GM18519 (cell line): ENCODE measurements at regions not wholly inside any gene's neighbourhood (a gene's known extent, or its start where the extent isn't known, plus 50 kb on each side); places are given as distances from the start of the nearest gene placed in this dataset.
"Not testable (repeated sequence)": the region's sequence is repeated elsewhere in the genome, so short reads cannot be mapped to it uniquely, and the experiment has no call there.

ENCODE experiments used
- ATAC-seq: cut with Tn5 transposase; IDR thresholded peaks from one replicate; pipeline ENCODE4 v1.9.1; 2021; ENCODE audit warnings: mild to moderate bottlenecking, moderate library complexity; ENCODE audit not compliant: unreplicated experiment, low FRiP score

DNA sequence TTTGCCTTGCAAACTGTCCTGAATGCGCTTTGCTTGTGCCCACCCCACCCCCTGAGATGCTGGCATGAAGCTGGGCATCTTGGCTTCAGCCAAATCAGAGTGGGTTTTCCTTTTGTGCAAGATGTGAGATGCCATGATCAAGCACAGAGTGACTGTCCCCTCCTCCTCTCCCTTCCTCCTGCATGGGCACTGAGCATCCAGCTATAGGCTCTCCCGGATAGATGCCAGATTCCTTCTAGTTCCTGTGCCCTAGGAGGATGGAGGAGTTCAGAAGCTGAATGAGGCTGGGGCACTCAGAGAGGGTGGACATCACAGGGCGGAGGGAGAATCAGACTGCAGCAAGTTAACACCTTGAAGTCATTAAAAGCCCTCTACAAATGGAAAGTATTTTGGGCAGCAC is 384.1 kb upstream of the CCL2 start:
- no peak for ATAC-seq

DNA sequence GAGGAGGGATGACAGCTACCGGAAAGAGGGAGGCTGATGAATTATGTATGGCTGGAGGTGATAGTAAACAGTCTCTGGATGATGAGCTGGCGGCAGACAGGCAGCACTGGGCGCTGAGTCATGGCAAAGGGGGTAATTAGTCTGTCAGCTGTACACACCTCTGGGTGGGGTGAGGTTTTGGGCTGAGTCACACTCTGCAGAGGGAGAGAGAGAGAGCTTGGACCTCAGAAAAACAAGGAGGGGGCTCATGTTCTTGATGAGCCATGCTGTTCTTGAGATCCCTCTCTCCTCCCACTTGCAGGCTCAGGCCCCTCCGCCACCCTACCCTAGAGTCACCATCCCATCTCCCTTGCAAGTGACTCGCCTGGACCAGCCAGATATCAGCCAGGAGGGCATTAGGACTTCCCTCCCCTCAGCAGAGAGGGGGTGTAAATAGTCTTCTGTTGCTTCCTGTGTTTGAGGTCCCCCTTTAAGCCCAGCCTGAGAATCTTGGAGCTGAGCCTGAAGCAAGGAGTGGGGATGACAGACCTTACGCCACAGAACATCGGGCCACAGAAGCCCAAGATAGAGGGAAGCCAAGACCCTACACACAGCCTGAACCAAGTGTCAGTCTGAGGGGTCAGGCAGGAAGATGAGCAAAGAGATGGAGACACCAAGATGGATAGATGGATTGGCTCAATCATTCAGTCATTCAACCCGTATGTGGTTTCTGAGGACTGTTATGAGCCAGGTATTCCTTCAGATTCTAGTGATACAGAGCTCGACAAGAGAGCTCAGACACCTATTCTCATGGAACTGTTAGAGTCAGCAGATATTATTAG is 383.2 kb upstream of the CCL2 start:
- no peak for ATAC-seq

DNA sequence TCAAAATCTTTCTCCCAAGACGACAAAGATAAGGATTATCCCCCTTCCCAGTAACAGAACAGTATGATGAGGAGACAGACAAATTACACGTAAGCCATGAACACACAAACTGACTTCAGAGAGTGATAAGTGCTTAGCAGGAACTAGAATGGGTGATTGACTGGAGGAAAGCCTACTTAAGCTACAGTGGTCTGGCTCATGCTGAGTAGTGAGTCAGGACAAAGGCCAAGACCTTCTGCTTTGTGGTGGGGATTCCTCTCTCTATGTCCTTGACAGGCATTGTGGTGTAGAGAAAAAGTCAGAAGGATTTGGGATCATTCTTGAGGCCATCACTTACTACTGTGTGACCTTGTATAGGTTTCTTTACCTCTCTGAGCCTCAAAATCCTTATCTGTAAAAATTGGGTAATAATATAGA is 381.9 kb upstream of the CCL2 start:
- no peak for ATAC-seq

DNA sequence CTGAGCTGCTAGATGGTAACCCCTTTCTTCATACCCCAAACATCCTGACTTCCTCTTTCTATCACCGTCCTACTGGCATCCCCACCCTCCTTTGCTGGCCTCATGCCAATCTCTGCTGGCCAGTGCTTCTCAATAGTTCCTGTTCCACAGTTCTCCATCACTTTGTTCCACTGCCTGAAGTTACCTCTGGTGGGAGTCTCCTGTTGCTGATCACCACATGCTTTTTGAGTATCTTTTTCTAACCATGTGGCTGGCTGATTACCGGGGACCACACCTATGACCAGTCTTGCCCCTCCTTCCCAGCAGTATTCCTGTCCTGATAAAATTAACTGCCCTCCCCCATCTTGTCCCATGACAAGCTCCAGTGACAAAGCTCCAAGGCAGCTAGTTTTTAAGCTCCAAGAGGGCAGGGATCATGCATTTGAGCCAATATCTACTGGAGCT is 380.4 kb upstream of the CCL2 start:
- no peak for ATAC-seq

DNA sequence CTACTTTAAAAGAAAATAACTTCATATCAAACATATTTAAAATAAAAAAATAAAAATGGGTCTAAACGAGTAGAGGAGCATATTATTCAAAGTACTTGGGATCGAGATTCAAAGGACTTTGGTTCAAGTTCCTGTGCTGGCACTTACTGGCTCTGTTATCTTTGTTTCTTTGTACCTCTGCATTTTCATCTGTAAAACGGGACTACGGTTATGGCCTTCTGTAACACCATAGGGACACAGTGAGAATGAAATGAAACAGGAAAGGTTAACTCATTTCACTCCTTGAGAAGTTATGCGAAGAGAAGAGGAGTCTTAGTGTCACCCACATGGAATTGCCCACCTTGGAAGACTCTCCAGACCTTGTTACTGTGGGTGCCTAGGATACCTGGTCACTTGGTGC is 379.1 kb upstream of the CCL2 start:
- no peak for ATAC-seq

DNA sequence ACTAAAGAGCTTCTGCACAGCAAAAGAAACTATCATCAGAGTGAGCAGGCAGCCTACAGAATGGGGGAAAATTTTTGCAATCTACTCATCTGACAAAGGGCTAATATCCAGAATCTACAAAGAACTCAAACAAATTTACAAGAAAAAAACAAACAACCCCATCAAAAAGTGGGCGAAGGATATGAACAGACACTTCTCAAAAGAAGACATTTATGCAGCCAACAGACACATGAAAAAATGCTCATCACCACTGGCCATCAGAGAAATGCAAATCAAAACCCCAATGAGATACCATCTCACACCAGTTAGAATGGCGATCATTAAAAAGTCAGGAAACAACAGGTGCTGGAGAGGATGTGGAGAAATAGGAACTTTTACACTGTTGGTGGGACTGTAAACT is 372.8 kb upstream of the CCL2 start:
- not testable (repeated sequence) for ATAC-seq

DNA sequence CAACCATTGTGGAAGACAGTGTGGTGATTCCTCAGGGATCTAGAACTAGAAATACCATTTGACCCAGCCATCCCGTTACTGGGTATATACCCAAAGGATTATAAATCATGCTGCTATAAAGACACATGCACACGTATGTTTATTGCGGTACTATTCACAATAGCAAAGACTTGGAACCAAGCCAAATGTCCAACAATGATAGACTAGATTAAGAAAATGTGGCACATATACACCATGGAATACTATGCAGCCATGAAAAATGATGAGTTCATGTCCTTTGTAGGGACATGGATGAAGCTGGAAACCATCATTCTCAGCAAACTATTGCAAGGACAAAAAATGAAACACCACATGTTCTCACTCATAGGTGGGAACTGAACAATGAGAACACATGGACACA is 372.4 kb upstream of the CCL2 start:
- not testable (repeated sequence) for ATAC-seq

DNA sequence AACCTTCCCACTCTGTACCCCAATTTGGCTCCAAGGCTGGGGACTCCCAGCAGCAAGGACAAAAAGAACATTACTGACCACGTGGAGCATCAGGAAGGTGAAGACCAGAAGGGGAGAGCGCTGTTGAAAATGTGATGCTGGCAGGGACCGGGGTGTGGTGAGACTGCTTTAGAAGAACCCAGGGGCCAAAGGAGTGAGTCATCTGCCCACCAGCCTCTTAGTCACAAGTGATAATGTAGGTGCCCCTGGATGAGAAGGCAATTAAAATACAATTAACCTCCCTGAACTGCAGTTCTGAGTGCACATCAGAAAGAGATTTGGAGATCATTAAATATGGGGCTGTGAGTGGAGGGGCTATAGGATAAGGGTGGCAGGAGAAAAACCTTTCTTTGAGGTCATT is 366.6 kb upstream of the CCL2 start:
- ATAC-seq = no peak

DNA sequence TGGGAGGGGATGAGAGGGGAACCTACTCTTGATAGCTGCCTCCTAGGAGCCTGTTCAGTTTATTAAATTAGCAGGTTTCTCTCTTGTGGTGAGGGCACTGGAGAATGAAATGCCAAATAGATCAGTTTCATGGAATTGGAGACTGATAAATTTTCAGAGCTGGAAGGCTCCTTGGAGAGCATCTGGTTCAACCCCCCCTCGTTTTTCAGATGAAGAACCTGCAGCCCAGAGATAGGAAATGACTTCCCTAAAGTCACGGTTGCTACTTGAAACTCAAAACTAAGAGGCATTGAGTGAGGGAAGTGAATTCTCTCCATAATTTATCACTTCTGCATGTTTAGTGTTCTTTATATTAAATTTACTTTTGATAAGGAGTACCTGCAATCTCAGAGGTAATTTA is 366.0 kb upstream of the CCL2 start:
- no peak for ATAC-seq

DNA sequence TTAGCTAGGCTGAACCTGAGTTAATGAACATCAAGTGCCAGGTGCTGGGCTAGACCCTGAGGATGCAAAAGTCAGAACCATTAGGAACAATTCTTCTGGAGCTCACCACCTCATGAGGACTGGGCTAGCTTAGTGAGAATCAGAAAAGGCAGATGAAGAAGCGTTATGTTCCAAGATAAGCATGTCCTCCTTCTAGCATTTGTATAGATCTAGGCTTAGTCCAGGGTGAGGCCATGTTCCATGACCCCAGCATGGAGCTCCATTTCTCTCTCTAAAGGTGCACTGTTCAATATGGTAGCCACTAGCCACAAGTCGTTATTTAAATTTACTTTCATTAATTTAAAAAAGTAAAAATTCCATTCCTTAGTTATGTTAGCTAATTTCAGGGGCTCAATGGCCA is 365.3 kb upstream of the CCL2 start:
- ATAC-seq = no peak

DNA sequence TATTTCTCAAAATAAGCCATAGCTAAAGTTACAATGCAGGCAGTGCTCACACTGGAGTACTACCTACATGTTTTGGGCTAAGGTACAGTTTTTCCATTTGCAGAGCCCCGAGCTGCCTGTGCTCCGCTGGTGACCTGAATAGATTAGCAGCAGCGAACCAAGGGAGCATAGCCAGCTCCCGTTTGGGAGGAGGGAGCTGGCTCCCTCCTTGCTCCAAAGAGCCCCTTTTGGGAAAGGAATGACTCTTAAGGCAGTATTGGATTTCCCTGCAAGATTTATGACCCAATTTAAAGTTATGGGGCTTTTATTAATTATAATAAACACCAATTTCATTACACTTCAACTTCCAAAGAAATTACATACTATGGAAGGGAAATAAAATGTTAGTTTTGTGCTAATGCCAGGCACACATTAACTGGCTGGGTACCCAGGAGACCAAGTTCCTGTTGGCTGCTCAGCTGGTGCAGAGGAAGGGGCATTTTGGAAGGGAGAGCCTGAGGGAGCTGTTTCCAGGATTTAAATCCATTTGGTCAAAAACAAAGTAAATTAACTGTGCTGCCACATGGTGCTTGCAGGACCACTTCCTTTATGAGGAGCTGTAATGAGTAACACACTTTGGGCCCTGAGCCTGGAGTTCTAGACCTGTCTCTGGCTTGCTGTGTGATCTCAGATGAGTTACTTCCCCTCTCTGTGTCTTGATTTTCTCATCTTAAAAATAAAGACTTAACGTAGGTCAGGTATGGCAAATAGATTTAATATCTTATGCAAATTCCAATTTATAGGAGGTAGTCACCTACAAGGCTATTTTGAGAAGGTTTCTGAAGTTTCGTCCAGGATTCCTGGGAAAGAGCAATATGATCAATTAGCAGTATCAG is 362.1 kb upstream of the CCL2 start:
- ATAC-seq = no peak

DNA sequence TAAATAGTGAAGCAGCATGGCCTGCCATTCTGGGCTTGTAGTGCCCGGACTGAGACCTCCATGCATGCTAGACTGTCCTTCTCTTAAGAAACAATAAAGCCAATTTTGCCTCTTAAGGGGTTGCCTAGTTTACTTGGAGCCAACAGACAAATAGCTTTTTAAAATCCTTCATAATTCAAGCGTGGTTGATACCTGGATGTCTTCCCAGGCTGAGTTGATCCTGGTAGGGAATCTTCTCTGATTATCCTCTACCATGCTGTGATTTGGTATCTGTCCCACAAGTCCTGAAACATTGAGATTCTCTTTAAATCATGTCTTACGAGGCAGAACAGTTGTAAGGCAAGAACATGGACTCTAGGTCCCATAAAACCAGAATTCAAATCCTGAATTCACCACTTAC is 359.6 kb upstream of the CCL2 start:
- no peak for ATAC-seq

DNA sequence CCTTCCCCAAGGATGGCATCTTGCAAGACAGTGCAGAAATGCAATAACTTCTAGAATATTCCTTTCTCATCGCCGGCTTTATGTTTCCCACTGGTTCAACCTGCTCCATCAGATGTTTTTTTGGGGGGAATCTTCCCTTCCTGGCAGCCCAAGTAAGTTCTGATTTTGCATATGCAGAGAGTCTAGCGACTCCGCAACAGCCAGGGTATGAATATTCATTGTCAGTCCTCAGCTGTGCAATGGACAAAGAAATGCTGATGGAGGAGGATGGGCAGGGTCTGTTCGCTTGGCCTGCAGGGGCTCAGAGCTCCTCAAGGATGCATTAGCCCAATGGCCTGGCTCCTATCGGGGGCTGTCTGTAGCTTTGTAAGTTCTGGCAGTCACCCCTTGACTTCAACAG is 358.8 kb upstream of the CCL2 start:
- ATAC-seq = no peak

DNA sequence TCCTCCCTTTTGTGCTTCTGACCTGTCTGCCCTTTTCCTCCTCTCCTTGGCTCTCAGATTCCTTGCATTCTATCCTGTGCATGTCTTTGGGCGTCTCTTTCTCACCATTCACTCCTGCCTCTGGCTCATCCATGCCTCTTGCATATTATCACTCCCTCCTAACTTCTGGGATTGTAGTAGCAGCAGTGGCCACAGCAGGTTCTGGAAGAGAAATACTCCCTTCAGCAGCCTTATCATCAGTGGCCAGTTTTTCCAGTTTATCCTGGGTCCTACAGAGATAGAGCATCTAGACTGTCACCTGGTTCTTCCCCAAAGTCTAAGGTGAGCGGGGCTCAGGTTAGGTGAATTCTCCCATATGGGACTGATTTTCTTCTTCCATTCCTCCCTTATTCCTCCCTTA is 354.0 kb upstream of the CCL2 start:
- ATAC-seq = no peak

DNA sequence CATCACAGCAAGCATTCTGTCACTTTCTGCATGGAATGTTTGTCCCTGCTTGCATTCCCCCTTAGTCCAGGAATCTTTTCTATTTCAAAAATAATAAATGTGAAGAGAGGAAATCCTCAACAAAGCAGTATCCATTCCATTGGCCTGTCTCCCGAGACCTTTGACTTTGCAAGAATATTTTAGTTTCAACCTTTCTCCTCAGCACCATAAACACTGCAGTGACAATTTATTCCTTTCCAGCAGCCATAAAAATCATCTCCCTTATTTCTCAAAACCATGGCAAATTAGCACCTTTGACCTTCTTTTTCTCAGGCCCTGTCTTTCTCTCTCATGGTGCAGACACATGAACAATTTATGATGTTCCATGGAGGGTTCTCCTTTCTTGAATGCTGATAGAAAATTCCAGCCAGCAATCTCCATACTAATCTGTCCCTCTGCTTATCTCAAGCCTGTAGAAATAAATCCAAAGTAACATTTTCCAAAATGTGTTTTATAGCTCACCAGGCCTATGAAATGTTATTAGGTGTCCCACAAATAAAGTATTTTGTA is 352.1 kb upstream of the CCL2 start:
- ATAC-seq = no peak

DNA sequence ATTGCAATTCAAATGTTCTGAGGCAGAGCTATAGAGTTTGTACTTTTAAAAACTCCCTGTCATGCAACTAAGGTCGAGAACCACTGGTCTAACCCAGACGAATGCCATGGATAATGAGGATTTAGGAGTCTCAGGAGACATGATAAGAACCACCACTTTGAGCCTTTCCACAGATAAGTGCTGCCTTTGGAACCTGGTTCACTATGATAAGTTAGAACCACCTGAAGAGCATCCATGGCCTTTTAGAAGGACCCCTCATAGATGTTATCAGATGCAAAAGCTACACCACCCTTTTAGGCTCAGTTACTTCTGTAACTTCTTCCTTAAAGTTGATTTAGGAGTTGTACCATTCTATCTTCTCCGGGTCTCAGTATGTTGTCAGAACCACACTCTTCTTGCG is 350.6 kb upstream of the CCL2 start:
- no peak for ATAC-seq

DNA sequence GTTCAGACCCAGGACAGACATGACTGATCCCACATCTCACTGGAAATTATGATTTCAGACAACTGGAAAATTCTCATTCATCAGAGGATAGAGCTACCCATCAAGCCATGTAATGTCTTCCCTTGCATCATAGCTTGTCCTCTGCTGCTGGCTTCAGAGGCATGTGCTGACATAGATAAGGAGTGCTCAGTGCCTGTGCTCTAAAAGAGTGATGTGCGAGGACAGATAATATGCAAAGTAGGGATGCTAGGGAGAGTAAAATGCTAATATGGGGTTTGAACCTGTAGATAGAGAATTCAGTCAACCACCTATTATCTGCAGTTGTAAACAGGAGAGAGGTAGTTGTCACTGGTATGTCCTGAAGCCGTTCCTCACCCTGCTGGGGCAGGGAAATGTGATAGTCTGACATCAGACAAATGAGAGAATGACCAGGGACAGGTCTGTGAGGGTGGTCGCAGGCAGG is 349.7 kb upstream of the CCL2 start:
- ATAC-seq = no peak

DNA sequence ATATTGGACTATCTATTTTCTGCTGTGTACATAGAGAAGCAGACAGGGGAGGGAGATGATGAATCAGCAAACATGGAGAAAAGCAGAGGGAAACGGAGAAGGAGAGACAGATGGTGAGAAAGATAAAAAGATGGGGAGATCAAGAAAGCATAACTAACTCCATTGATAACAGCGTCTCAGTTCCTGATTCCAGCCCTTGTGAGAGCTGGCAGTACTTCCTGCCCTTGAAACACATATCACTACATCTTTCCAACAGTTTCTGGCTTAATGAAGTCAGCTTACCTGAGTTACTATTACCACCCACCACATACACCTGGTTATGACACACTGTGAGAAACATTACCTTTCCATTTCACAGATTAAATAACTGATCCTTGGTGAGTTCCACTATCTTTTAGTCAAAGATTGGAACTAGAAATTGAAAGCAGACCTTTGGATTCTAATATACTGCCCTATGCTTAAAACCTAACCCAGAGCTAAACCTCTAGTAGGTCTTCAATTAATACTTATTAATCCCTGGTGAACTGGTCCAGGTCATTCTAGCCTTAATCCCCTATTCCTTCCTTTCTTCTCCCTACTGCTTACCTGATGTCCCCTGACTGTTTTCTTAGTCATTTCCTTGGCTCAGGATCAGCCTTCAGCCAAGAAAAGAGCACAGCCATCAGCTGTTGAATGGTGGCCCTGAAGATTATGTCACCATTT is 346.6 kb upstream of the CCL2 start:
- ATAC-seq = no peak

DNA sequence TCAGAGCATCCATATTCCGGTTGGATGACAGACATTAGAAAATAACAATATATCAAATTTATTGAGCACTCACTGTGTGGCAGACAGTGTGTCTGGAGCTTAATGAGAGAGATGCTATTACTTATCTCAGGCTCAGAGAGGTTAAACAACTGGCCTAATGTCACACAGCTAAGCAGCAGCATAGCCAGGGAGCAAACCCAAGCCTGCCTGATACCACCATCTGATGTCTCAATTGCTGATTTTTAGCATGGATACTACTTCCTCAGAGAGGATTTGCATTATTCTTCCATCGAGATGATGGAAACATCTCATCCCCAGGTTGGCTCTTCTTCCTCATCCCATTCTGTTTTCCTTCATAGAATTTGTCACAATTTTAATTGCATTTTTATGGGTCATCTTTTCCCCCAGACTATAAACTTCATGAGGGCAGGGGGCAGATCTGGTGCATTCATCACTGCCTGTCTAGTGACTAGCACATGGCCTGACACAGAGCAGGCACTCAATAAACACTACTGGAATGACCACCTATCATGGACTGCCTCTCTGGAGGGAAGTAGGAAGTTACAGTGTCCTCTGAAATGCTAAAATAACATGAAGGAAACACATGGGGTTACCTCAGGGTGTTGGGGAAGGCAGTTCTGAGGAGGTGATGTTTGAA is 344.8 kb upstream of the CCL2 start:
- ATAC-seq = no peak

DNA sequence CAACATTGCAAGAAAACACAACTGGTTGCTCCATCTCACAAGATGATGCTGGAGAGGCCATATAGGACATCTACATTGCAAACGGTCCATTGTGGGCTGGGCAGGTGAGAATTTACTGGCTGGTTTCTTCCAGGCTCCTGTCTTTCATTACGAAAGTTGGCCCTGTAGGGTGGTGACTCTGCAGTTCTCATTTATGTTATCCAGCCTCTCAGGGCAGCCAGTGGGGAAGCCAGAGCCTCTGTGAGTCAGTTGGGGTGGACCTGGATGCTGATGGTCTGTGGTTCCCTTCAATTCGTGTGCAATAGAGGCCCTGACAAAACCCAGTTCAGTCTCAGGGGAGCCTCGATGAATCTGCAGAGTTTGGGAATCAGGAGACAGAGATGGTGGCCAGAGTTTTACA is 341.0 kb upstream of the CCL2 start:
- no peak for ATAC-seq
